Endothelial cell (in vitro differentiated cells): ENCODE measurements at regions not wholly inside any gene's neighbourhood (a gene's known extent, or its start where the extent isn't known, plus 50 kb on each side); places are given as distances from the start of the nearest gene placed in this dataset.

Source experiments
- DNase-seq: peaks from one replicate; pipeline ENCODE4 v3.0.0; 2021; ENCODE audit warnings: low spot score
- H3K27ac Mint-ChIP-seq: one replicate; pipeline ENCODE4 v1.8.0; 2021; ENCODE audit warnings: mixed read lengths, inconsistent platforms; ENCODE audit not compliant: unreplicated experiment
- H3K27me3 Mint-ChIP-seq: one replicate; pipeline ENCODE4 v1.8.0; 2021; ENCODE audit warnings: mild to moderate bottlenecking, moderate library complexity, mixed read lengths, inconsistent platforms; ENCODE audit not compliant: unreplicated experiment
- H3K36me3 Mint-ChIP-seq: one replicate; pipeline ENCODE4 v1.8.0; 2021; ENCODE audit warnings: mild to moderate bottlenecking, low read depth, mixed read lengths, inconsistent platforms; ENCODE audit not compliant: unreplicated experiment
- H3K4me1 Mint-ChIP-seq: one replicate; pipeline ENCODE4 v1.8.0; 2021; ENCODE audit warnings: mild to moderate bottlenecking, mixed read lengths, inconsistent platforms; ENCODE audit not compliant: unreplicated experiment
- H3K4me3 Mint-ChIP-seq: one replicate; pipeline ENCODE4 v1.8.0; 2021; ENCODE audit warnings: mild to moderate bottlenecking, mixed read lengths, inconsistent platforms; ENCODE audit not compliant: unreplicated experiment
- H3K9me3 Mint-ChIP-seq: one replicate; pipeline ENCODE4 v1.8.0; 2021; ENCODE audit warnings: mixed read lengths, inconsistent platforms; ENCODE audit not compliant: unreplicated experiment
- CTCF ChIP-seq: fragments of 200-600 bp; sonication (generic); IDR thresholded peaks from one replicate; pipeline ENCODE4 v1.5.0; 2021; ENCODE audit warnings: antibody characterized with exemption; ENCODE audit not compliant: unreplicated experiment

- Mint-ChIP-seq H3K27me3 (peaks cover 6% of the 10 kb centered on the region), H3K4me1 (no peaks in the 10 kb centered on the region), H3K4me3 (no peak overlapping the region), H3K27ac (no peak overlapping the region), H3K36me3 (peaks cover 4% of the 10 kb centered on the region), H3K9me3 (peaks cover 5% of the 10 kb centered on the region)
- no peak for DNase-seq
- no peak for TF ChIP-seq CTCF
Observed at GRCh38 chr7:12939694-12940093, 252.3 kb downstream of the ARL4A start.

GRCh38 chr7:12941512-12941911, 254.1 kb downstream of the ARL4A start:
- peaks cover 5% of the 10 kb centered on the region for H3K9me3 Mint-ChIP-seq
- H3K4me1 Mint-ChIP-seq, result no peaks in the 10 kb centered on the region
- no peak overlapping the region for H3K4me3 Mint-ChIP-seq
- no peak for DNase-seq
- H3K27ac Mint-ChIP-seq, result no peak overlapping the region
- H3K36me3 Mint-ChIP-seq, result peaks cover 4% of the 10 kb centered on the region
- no peak for TF ChIP-seq CTCF
- H3K27me3 Mint-ChIP-seq, result peaks cover 6% of the 10 kb centered on the region

DNA sequence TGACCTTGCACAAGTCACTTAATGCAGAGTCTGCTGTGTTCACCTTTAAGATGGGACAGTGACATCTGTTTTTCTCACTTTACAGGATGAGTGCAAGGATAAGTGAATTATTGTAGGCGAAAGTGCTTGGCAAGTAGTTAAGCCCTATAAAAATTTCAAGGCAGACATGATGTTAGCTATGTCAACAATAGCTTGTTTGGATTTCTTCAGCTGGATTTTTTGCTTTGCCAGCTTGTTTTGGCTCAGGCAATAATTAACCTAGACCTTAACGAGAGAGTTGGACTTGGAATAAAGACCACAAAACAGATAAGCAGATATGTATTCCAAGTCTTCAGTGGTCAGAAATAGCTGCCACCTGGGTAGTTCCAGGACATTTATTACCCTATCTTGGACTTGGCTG, 255.2 kb downstream of the ARL4A start:
- H3K4me3 Mint-ChIP-seq, result no peak overlapping the region
- no peak overlapping the region for H3K27ac Mint-ChIP-seq
- TF ChIP-seq CTCF, result no peak
- peaks cover 5% of the 10 kb centered on the region for H3K27me3 Mint-ChIP-seq
- H3K4me1 Mint-ChIP-seq, result no peaks in the 10 kb centered on the region
- H3K36me3 Mint-ChIP-seq, result peaks cover 4% of the 10 kb centered on the region
- DNase-seq, result no peak
- peaks cover 5% of the 10 kb centered on the region for H3K9me3 Mint-ChIP-seq

GRCh38 chr7:12943781-12944180, 256.3 kb downstream of the ARL4A start:
- no peak for DNase-seq
- Mint-ChIP-seq H3K27me3 (peaks cover 1% of the 10 kb centered on the region), H3K27ac (no peak overlapping the region), H3K36me3 (peaks cover 4% of the 10 kb centered on the region), H3K9me3 (peaks cover 5% of the 10 kb centered on the region), H3K4me1 (no peaks in the 10 kb centered on the region), H3K4me3 (no peak overlapping the region)
- no peak for TF ChIP-seq CTCF

- Mint-ChIP-seq H3K27ac (no peak overlapping the region), H3K9me3 (no peaks in the 10 kb centered on the region), H3K4me3 (no peak overlapping the region), H3K36me3 (no peaks in the 10 kb centered on the region), H3K27me3 (no peaks in the 10 kb centered on the region), H3K4me1 (peaks cover 8% of the 10 kb centered on the region)
- no peak for DNase-seq
- no peak for TF ChIP-seq CTCF
Observed at GRCh38 chr7:12945901-12946300, 258.5 kb downstream of the ARL4A start.
